ENCODE measurements at regions not wholly inside any gene's neighbourhood (a gene's known extent, or its start where the extent isn't known, plus 50 kb on each side); places are given as distances from the start of the nearest gene placed in this dataset.

DNA sequence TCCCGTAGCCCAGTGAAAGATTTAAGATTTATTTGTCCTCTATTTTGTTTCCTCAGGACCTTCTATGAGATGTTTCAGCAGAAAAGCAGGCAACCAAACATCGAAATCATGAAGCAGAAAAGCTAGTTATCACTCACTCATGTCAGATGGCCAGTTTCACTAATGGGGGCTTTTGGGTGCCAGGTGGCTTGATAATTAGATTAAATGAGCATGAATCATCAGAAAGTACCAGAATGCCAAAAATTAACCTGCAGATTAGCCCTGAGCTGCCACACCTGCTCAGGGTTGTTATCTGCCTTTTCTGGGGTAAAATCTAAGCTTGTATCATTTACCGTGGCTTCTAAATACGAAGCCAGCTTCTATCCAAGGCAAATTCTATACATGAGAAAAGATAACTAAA lies 1017.5 kb downstream of the XPNPEP1 start:
- TF ChIP-seq, protein P1, sequence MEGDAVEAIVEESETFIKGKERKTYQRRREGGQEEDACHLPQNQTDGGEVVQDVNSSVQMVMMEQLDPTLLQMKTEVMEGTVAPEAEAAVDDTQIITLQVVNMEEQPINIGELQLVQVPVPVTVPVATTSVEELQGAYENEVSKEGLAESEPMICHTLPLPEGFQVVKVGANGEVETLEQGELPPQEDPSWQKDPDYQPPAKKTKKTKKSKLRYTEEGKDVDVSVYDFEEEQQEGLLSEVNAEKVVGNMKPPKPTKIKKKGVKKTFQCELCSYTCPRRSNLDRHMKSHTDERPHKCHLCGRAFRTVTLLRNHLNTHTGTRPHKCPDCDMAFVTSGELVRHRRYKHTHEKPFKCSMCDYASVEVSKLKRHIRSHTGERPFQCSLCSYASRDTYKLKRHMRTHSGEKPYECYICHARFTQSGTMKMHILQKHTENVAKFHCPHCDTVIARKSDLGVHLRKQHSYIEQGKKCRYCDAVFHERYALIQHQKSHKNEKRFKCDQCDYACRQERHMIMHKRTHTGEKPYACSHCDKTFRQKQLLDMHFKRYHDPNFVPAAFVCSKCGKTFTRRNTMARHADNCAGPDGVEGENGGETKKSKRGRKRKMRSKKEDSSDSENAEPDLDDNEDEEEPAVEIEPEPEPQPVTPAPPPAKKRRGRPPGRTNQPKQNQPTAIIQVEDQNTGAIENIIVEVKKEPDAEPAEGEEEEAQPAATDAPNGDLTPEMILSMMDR (conservative IDR thresholded peaks at IDR 0.05 in 1 of 2, IDR thresholded peaks at IDR 0.05 in 1 of 2; ENCODE audit: extremely low read depth in 1 of 2, insufficient read depth in 1 of 2, low read depth in 1 of 2, low read length in 2 of 2) = no peak
- no peak for TF ChIP-seq EZH2 (IDR thresholded peaks at IDR 0.05; ENCODE audit: borderline replicate concordance, low read length)
